ENCODE measurements at regions not wholly inside any gene's neighbourhood (a gene's known extent, or its start where the extent isn't known, plus 50 kb on each side); places are given as distances from the start of the nearest gene placed in this dataset.

DNA sequence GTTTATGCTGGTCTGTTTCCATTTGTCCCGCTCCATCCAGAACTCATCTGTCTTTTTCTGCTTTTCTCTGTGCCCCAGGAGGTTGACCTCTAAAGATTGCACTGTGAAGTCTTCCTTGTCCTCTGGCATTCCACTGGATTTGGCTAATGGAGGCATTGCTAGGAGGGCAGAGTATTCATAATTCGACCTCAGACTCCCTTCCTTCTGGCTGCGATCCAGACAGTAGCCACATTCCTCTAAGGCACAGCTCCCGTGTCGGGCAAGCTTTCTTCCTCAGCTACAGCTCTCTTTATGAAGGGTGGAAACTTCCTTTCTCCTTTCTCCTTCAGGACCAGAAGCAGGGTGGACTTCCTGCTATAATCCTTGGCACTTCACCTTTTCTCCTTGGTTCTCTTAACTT lies 175.9 kb downstream of the BAMBI start:
- DNase-seq (no peak), ATAC-seq (no peak)
- Mint-ChIP-seq H3K4me3 (no peak overlapping the region), H3K36me3 (ENCODE audit: low read depth) (no peaks in the 10 kb centered on the region), H3K27ac (no peak overlapping the region), H3K27me3 (ENCODE audit: low read depth) (peaks cover 2% of the 10 kb centered on the region), H3K4me1 (ENCODE audit: low read depth) (no peaks in the 10 kb centered on the region), H3K9me3 (ENCODE audit: insufficient read depth) (no peaks in the 10 kb centered on the region)
- ChIA-PET POLR2A (no interaction called here), CTCF (no interaction called here)

DNA sequence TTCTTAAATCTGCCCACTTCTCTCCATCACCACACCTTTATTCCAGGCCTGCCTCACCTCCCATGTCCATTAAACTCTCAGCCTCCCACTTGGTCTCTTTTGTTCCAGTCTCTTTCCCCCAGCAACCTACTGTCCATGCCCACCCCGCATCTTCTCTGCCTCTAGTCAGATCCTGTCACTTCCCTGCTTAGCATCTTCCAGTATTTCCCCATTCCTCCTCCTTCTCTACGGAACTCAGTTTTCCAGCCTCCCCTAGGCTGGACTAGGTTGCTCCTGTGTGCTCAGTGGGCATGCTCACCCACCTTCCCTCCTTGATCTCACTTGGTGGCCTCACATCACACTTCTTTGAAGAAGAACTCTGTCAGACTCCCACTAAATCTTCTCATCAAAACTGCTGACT lies 179.8 kb downstream of the BAMBI start:
- ATAC-seq (no peak), DNase-seq (no peak)
- H3K4me1 Mint-ChIP-seq (ENCODE audit: low read depth) = no peaks in the 10 kb centered on the region
- no peak overlapping the region for H3K4me3 Mint-ChIP-seq
- POLR2A ChIA-PET = no interaction called here
- CTCF ChIA-PET = no interaction called here
- H3K36me3 Mint-ChIP-seq (ENCODE audit: low read depth) = no peaks in the 10 kb centered on the region
- H3K9me3 Mint-ChIP-seq (ENCODE audit: insufficient read depth) = no peaks in the 10 kb centered on the region
- H3K27ac Mint-ChIP-seq = no peak overlapping the region
- peaks cover 2% of the 10 kb centered on the region for H3K27me3 Mint-ChIP-seq (ENCODE audit: low read depth)

DNA sequence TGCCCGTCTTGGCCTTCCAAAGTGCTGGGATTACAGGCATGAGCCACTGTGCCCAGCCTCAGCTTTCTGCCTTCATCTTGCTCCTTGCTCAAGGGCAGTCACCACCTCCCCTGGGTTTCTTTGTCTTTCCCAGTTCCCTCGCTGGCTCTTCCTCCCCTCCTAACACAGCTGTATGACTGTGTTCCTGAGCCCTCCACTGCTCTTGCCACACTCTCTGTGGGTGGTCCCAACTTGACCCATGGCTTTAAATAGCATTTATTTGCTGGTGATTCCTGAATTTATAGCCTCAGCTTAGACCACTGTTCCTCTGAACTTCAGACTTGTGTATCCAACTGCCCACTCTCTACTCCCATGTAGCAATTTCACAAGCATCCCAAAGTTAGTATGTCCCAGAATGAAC lies 181.3 kb downstream of the BAMBI start:
- Mint-ChIP-seq H3K27me3 (ENCODE audit: low read depth) (no peaks in the 10 kb centered on the region), H3K36me3 (ENCODE audit: low read depth) (no peaks in the 10 kb centered on the region), H3K4me3 (no peak overlapping the region), H3K27ac (no peak overlapping the region), H3K4me1 (ENCODE audit: low read depth) (no peaks in the 10 kb centered on the region), H3K9me3 (ENCODE audit: insufficient read depth) (no peaks in the 10 kb centered on the region)
- DNase-seq = no peak
- ATAC-seq = no peak
- ChIA-PET POLR2A (no interaction called here), CTCF (no interaction called here)

DNA sequence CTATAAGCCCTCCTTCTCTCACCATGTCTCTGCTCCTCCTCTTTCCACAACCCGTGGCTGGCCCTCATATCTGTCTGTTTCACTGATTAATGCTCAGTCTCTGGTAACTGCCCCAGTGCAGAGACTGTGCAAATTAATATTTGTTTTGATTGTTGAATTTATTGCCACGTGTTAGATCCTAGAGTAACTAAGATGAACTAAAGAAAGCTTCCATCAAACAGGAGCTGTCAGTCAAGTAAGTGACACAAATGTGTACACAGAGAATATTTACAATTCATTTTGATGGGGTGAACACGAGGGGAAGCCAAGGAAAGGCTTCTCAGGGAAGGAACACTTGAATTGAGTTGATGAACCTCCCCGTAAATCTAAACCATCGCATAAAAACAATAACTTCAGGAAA lies 182.5 kb downstream of the BAMBI start:
- no peaks in the 10 kb centered on the region for H3K27me3 Mint-ChIP-seq (ENCODE audit: low read depth)
- H3K27ac Mint-ChIP-seq = no peak overlapping the region
- DNase-seq (no peak), ATAC-seq (no peak)
- H3K36me3 Mint-ChIP-seq (ENCODE audit: low read depth) = no peaks in the 10 kb centered on the region
- no peak overlapping the region for H3K4me3 Mint-ChIP-seq
- ChIA-PET POLR2A (no interaction called here), CTCF (no interaction called here)
- H3K9me3 Mint-ChIP-seq (ENCODE audit: insufficient read depth) = no peaks in the 10 kb centered on the region
- H3K4me1 Mint-ChIP-seq (ENCODE audit: low read depth) = no peaks in the 10 kb centered on the region

DNA sequence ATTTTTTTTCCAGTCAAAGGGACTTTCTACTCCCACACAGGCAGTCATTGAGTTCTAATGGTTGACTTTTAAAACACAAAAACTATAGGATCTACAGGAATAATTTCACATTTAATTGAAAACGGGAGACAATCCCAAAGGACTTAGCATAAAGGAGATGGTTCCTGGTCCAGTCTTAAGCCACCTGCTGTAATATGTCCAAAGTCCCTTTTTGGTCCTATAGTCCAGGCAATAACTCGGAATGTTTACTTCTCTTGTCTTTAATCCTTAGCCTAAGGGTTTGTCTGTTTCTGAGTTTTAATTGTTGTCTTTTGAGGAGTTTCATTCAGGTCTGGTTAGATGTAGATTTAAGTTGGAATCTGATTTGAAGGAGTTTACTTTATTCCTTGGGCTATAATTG lies 184.9 kb downstream of the BAMBI start:
- H3K27me3 Mint-ChIP-seq (ENCODE audit: low read depth) = no peaks in the 10 kb centered on the region
- DNase-seq (no peak), ATAC-seq (no peak)
- no peaks in the 10 kb centered on the region for H3K4me1 Mint-ChIP-seq (ENCODE audit: low read depth)
- CTCF ChIA-PET = no interaction called here
- H3K4me3 Mint-ChIP-seq = no peak overlapping the region
- POLR2A ChIA-PET = no interaction called here
- H3K27ac Mint-ChIP-seq = no peak overlapping the region
- H3K36me3 Mint-ChIP-seq (ENCODE audit: low read depth) = no peaks in the 10 kb centered on the region
- H3K9me3 Mint-ChIP-seq (ENCODE audit: insufficient read depth) = no peaks in the 10 kb centered on the region

DNA sequence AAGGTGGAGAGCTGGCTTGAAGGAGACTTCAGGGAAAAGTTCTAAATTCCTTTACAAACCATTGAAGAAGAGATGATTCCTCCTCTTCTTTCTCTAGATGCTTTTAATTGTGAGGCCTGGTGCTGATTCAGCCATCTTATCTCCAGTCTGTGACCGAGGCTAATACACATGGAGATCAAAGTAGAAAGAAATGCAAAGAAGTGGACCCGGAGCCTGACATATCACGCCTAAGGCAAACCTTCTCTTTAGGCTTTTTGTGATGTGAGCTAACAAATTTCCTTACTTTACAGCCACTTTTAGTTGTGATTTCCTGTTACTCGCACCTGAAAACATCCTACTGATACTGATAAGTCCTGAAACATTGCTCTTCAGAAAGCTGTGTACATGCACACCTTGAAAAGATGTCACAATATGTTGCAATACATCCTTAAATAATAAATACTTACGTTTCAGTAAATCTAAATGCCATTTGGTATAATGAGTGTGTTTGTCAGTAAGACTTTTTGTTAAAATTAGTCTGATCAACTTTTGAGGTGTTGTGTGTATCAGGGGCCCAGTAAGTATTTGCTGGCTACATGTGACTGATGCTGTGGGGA lies 192.4 kb downstream of the BAMBI start:
- POLR2A ChIA-PET = no interaction called here
- H3K9me3 Mint-ChIP-seq (ENCODE audit: insufficient read depth) = no peaks in the 10 kb centered on the region

DNA sequence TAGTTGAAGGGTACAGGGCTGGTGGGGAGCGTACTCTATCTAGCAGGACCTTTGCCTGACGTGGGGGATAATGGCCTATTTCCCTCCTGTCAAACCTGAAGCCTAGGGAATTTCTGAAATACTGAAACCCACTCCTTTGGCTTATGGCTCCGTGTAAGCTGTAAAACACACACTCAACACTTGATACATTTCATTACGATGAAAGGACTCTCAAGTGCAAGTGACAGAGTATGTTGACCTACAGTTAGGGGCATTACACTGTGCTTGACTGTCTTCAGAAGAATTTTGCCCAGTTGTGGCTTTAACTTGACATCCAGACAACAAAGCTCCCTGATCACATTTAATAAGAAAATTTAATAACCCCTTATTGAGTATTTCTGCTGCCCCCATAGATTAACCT lies 194.3 kb downstream of the BAMBI start:
- no peaks in the 10 kb centered on the region for H3K4me1 Mint-ChIP-seq (ENCODE audit: low read depth)
- POLR2A ChIA-PET = no interaction called here
- no peaks in the 10 kb centered on the region for H3K36me3 Mint-ChIP-seq (ENCODE audit: low read depth)
- CTCF ChIA-PET = no interaction called here
- H3K4me3 Mint-ChIP-seq = no peak overlapping the region
- H3K27ac Mint-ChIP-seq = no peak overlapping the region
- H3K27me3 Mint-ChIP-seq (ENCODE audit: low read depth) = no peaks in the 10 kb centered on the region
- no peaks in the 10 kb centered on the region for H3K9me3 Mint-ChIP-seq (ENCODE audit: insufficient read depth)
- no peak for ATAC-seq
- no peak for DNase-seq

More for the DNA sequence above, 192.4 kb downstream of the BAMBI start:
- CTCF ChIA-PET = no interaction called here
- DNase-seq (no peak), ATAC-seq (no peak)
- Mint-ChIP-seq H3K27me3 (ENCODE audit: low read depth) (no peaks in the 10 kb centered on the region), H3K4me3 (no peak overlapping the region), H3K27ac (no peak overlapping the region), H3K36me3 (ENCODE audit: low read depth) (no peaks in the 10 kb centered on the region), H3K4me1 (ENCODE audit: low read depth) (no peaks in the 10 kb centered on the region)

DNA sequence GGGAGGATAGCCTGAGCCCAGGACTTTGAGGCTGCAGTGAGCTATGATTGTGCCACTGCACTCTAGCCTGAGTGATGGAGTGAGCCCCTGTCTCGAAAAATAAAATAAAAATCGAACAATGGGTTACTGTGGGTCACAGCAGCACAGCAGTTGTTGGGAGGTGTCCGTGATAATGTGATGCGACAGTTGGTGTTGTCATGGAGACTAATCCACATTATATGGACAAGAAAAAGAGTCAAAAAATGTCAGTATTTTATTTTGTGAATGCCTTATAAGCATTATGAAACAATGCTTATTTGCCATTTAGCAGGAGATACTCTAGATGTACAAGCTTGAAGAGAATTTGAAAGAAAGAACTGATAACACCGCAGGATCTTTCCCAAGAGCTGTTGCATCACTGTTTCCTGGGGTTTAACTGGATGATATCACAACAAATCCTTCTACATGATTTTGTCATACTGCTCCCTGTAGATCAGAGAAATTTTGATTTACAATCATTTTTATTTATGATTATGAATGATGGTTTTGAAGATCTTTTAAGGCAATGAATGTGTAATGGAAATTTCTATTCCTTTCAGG lies 195.4 kb downstream of the BAMBI start:
- CTCF ChIA-PET = no interaction called here
- no peak overlapping the region for H3K27ac Mint-ChIP-seq
- POLR2A ChIA-PET = no interaction called here
- no peaks in the 10 kb centered on the region for H3K27me3 Mint-ChIP-seq (ENCODE audit: low read depth)
- no peaks in the 10 kb centered on the region for H3K9me3 Mint-ChIP-seq (ENCODE audit: insufficient read depth)
- H3K36me3 Mint-ChIP-seq (ENCODE audit: low read depth) = no peaks in the 10 kb centered on the region
- no peaks in the 10 kb centered on the region for H3K4me1 Mint-ChIP-seq (ENCODE audit: low read depth)
- DNase-seq = no peak
- H3K4me3 Mint-ChIP-seq = no peak overlapping the region
- ATAC-seq = no peak

DNA sequence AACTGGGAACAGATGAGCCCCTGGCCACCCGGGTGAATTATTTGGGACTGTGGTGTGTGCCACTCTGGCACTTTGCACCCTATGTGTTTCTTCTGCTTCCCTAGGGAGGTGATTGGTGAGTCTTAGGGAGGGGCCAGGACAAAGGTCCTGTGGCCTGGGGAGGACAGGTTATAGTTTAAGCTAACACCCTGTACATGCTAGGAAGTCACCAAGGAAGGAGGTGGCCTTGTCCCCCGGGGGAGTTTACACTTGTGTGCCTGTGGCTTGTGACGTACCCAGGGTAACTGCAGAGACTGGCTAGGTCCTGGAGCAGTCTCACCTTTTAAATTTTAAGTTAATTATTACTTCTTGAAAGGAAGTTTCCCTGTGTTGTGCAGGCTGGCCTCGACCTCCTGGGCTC lies 196.2 kb downstream of the BAMBI start:
- ChIA-PET CTCF (no interaction called here), POLR2A (no interaction called here)
- Mint-ChIP-seq H3K9me3 (ENCODE audit: insufficient read depth) (no peaks in the 10 kb centered on the region), H3K4me3 (no peak overlapping the region), H3K4me1 (ENCODE audit: low read depth) (no peaks in the 10 kb centered on the region), H3K27me3 (ENCODE audit: low read depth) (peaks cover 5% of the 10 kb centered on the region), H3K36me3 (ENCODE audit: low read depth) (no peaks in the 10 kb centered on the region), H3K27ac (no peak overlapping the region)
- ATAC-seq (no peak), DNase-seq (no peak)

DNA sequence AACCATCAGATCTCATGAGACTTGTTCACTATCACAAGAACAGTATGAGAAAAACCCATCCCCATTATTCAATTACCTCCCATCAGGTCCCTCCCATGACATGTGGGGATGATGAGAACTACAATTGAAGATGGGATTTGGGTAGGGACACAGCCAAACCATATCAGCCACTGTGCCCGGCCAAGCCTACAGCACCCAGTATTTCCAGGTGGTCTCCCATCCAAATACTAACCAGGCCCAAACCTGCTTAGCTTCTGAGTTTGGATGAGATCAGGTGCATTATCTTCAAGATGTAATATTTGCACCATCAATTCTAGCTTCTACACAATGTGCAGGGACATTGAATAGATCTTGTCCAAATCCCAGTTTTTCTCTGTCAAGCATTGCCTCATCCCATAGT lies 196.9 kb downstream of the BAMBI start:
- H3K36me3 Mint-ChIP-seq (ENCODE audit: low read depth) = no peaks in the 10 kb centered on the region
- H3K9me3 Mint-ChIP-seq (ENCODE audit: insufficient read depth) = no peaks in the 10 kb centered on the region
- ATAC-seq (no peak), DNase-seq (no peak)
- CTCF ChIA-PET = no interaction called here
- H3K27me3 Mint-ChIP-seq (ENCODE audit: low read depth) = peaks cover 6% of the 10 kb centered on the region
- POLR2A ChIA-PET = no interaction called here
- H3K27ac Mint-ChIP-seq = no peak overlapping the region
- H3K4me3 Mint-ChIP-seq = no peak overlapping the region
- no peaks in the 10 kb centered on the region for H3K4me1 Mint-ChIP-seq (ENCODE audit: low read depth)

DNA sequence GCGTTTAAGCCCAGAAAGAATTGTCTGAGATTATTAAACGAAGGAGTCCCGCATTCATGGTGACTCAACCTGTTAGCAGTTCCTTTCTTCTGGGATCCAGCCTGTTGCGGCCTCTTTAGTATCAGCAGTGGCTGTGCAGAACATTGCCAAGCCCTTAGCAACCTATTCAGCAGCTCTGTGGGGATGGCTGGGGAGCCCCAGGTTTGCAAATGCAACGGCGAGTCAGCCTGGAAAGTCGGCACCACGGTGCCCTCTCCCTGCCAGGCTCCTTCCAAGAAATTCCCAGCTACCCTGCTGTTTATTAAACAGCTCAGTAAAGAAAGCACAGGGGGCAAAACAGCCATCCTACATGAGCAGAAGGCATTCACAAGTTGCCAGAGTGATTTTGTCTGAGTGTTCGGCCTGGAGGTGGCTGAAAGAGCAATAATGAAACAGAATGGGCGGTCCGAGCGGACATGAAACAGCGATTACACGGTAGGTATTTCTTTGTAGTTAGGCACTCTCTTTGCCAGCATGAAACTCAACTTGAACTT lies 198.3 kb downstream of the BAMBI start:
- DNase-seq = no peak

DNA sequence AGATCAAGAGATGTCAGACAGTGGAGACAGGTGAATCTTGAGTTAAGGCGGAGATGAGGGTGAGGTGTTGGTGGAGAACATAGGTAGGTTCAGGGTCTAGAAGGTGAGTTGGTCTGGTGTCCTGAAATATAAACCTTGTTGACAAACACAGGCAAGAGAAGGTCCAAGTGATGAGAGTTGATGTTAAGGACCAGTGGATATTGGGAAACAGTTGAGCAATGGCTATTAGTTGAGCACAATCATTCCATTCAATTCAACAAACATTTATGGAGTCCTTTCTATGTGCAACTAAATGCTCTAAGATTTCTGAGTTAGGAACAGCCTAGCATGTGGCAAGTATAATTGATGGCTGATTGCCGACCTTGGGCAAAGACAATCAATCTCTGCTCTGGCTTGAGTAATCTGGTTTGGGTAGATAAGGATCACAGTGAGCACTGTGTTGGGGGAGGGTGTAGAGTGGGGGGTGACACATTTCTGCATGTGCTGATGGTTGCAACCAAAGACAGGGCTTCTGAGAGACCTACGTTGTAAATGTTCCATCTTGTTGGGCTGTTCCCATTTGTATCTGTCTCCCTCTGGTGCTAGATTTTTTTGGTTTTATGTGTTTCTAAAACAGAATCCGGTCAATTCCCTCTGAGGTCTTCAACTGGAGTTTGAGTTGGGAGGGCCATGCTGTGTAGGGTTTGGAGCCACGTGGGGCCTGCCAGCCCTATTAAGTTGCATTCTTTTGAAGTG lies 201.1 kb downstream of the BAMBI start:
- POLR2A ChIA-PET = no interaction called here

More for the DNA sequence above, 198.3 kb downstream of the BAMBI start:
- ChIA-PET CTCF (interaction anchor here (0.6 kb wide), 1 partner anchor 8 kb away, joined by 3 read pairs; no protein-coding TSS in a partner anchor), POLR2A (no interaction called here)
- Mint-ChIP-seq H3K9me3 (ENCODE audit: insufficient read depth) (no peaks in the 10 kb centered on the region), H3K4me3 (no peak overlapping the region), H3K27ac (no peak overlapping the region), H3K36me3 (ENCODE audit: low read depth) (no peaks in the 10 kb centered on the region), H3K4me1 (ENCODE audit: low read depth) (no peaks in the 10 kb centered on the region), H3K27me3 (ENCODE audit: low read depth) (peaks cover 6% of the 10 kb centered on the region)
- no peak for ATAC-seq

More for the DNA sequence above, 201.1 kb downstream of the BAMBI start:
- ATAC-seq = no peak
- no peak for DNase-seq
- Mint-ChIP-seq H3K27ac (no peak overlapping the region), H3K4me3 (no peak overlapping the region), H3K4me1 (ENCODE audit: low read depth) (no peaks in the 10 kb centered on the region), H3K27me3 (ENCODE audit: low read depth) (peaks cover 9% of the 10 kb centered on the region), H3K9me3 (ENCODE audit: insufficient read depth) (no peaks in the 10 kb centered on the region), H3K36me3 (ENCODE audit: low read depth) (no peaks in the 10 kb centered on the region)
- CTCF ChIA-PET = no interaction called here

Measured in activated CD8-positive, alpha-beta T cell treated with anti-CD3 and anti-CD28 coated beads, Interleukin-2, amount 10 ng/mL, durations not matched to agents 7 days and 5 days (primary cell).